Retinal pigment epithelial cell (primary cell): ENCODE measurements at regions not wholly inside any gene's neighbourhood (a gene's known extent, or its start where the extent isn't known, plus 50 kb on each side); places are given as distances from the start of the nearest gene placed in this dataset.

Experiments
- DNase-seq: peaks from one replicate; pipeline ENCODE4 v3.0.0-alpha.2; 2010; ENCODE audit warnings: low read depth
- H3K4me3 ChIP-seq: 2 replicates; pipeline ENCODE4 v1.5.1; 2011; ENCODE audit warnings: mild to moderate bottlenecking, low read length, control low read depth, moderate library complexity
- TF ChIP-seq, protein P1 (sequence below): conservative IDR thresholded peaks from 2 replicates; pipeline ENCODE4 v1.5.1; 2011; ENCODE audit warnings: low read depth, low read length, control low read depth, inconsistent platforms

DNA sequence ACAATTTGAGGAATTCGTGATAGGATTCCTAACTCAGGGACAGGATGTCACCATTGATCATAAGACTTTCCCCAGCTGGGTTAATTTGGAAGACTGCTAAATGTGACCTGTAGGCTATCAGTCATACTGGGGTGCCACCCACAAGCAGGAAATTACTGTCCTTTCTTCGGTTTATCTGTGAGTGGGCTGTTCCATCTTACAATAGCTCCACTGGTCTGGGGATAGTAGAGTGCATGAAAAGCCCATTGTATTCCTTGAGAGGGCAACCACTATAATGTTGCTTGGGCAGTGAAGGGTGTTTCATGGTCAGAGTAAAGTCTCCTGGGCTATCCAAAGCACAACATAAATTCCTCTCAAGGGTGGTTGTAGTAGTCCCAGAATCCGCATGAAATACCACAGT lies 1523.0 kb upstream of the B3GALT2 start:
- TF ChIP-seq, protein P1, sequence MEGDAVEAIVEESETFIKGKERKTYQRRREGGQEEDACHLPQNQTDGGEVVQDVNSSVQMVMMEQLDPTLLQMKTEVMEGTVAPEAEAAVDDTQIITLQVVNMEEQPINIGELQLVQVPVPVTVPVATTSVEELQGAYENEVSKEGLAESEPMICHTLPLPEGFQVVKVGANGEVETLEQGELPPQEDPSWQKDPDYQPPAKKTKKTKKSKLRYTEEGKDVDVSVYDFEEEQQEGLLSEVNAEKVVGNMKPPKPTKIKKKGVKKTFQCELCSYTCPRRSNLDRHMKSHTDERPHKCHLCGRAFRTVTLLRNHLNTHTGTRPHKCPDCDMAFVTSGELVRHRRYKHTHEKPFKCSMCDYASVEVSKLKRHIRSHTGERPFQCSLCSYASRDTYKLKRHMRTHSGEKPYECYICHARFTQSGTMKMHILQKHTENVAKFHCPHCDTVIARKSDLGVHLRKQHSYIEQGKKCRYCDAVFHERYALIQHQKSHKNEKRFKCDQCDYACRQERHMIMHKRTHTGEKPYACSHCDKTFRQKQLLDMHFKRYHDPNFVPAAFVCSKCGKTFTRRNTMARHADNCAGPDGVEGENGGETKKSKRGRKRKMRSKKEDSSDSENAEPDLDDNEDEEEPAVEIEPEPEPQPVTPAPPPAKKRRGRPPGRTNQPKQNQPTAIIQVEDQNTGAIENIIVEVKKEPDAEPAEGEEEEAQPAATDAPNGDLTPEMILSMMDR = no peak
- H3K4me3 ChIP-seq = no peak overlapping the region
- DNase-seq = no peak

DNA sequence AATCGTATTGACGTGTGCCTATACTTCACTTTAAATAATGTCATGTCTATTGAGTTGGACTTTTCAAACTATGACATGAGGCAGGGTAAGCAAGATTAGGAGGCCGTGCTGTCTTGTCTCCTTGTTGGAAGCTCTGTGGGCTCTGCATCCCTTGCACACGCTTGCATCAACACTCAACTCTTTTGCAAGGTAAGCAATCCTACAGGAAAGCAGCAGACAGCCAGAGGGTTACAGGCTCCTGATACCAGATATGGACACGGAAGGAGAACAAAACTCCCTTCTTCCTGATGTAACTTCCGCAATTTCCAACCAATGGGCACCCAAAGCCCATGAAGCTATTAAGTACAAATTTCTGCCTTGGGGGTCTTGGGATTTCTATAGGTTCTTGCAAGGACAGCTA lies 1520.7 kb upstream of the B3GALT2 start:
- no peak for DNase-seq
- no peak overlapping the region for H3K4me3 ChIP-seq
- TF ChIP-seq, protein P1 = no peak

DNA sequence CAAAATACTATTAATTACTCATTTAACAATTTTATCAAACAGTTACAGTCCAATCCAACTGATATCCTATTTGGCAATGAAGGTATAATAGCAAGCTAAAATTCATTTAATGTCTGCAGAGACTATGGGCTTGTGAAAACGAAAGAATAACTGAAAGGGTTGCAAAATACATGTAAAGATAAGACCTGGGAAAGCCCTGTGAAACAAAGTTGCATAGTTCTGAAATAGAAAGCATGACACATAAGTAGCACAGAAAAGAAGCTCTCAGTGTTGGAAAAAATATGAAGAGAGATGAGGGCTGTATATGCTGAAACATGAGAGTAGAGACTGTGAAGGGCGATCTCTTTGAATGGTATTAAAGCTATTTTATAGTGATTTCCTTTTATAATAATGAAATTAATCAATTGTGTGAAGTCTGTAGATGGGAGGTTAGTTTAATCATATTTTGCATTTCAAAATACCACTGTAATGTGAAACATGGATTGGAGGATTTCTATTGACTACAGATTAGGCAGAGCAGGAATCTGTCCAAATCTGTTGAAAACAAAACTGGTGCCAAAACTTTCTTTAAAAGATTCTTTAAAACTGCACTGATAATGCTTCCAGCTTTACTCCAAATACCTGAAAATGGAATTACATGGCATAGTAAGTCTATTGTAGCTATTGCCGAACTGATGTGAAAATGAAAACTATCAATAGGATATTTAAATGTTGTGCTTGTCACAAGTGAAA lies 1518.9 kb upstream of the B3GALT2 start:
- DNase-seq = no peak
- H3K4me3 ChIP-seq = no peak overlapping the region
- TF ChIP-seq, protein P1 = no peak

DNA sequence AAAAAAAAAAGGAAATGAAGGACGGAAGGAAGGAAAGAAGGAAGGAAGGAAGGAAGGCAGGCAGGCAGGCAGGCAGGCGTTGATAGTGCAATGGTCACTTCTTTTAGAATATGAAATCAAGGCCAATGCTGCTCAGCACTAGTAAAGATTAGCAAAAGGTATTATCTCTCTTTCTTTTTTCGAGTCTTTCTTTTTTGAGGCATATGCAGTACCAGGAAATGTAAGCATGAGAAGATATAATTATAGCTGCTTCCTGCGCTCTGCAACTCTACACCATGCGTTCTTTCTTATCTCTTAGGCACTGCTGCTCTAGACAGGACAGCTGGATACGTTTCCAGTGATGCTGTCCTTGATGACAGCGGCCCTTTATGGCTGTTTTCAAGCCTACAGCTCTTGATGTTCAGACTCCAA lies 1512.5 kb upstream of the B3GALT2 start:
- DNase-seq = no peak
- no peak overlapping the region for H3K4me3 ChIP-seq
- TF ChIP-seq, protein P1 = no peak

DNA sequence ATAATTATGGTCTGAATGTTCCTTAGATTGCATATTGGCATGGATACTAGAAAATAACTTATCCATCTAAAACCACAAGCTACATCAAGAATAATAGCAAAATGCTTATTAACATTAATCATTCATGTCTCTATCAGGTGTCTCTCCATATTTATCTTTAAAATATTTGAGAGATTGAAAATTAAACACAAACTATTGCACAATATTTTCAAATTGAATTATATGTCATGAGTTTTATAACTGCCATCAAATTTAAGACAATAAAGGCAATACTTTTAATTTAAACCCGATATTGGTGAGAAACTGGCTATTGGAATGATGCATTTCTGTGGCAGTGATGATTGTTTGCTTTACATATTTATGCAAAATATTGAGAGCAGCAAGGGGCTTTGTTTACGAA lies 1506.8 kb upstream of the B3GALT2 start:
- TF ChIP-seq, protein P1 = no peak
- no peak overlapping the region for H3K4me3 ChIP-seq
- DNase-seq = no peak

DNA sequence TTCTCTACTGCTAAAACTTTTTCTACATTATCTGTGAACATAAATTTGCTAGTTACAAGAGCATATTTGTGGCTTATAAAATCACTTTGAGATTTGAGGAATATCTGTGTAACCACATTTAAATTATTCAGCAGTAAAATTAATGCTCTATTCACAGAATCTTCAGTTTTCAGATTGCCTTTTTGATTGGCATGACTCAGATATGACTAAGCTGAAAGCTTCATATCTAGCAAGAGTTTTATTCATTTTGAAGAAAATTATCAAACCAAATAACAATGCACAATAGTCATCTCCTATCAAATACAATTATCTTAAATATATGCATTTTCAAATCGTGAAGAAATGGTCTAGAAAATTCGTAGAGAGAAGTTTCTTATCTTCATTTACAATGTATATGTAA lies 1498.2 kb upstream of the B3GALT2 start:
- TF ChIP-seq, protein P1 = no peak
- no peak overlapping the region for H3K4me3 ChIP-seq
- no peak for DNase-seq

DNA sequence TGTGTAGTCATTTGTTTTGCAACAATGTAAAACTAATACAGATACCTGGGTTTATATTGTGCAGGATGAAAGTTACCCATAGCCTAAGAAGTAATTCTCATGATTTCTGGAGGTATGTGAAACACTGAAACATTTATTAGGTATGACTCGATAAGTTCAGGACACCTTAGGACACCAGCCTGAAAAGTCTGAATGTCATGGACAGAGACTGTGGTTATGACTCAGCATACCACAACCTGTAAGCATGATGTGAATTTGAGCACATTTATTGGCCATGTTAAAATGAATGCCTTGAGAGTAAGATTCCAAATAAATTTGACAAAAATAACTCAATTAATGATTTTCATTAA lies 1471.7 kb upstream of the B3GALT2 start:
- TF ChIP-seq, protein P1 = no peak
- no peak overlapping the region for H3K4me3 ChIP-seq
- DNase-seq = peak; percentile 34
